H9 (cell line): ENCODE measurements at regions not wholly inside any gene's neighbourhood (a gene's known extent, or its start where the extent isn't known, plus 50 kb on each side); places are given as distances from the start of the nearest gene placed in this dataset.

Source experiments
- DNase-seq: peaks from one replicate; pipeline ENCODE4 v3.0.0-alpha.2; 2017
- H2AFZ ChIP-seq: one replicate; pipeline ENCODE4 v1.6.1; 2013; ENCODE audit warnings: mild to moderate bottlenecking, low read length, control low read depth, moderate library complexity
- H2AK5ac ChIP-seq: 2 replicates; pipeline ENCODE4 v1.6.1; 2013; ENCODE audit warnings: low read length, control low read depth, mixed read lengths; ENCODE audit not compliant: insufficient read length
- H2BK120ac ChIP-seq: one replicate; pipeline ENCODE4 v1.6.1; 2013; ENCODE audit warnings: low read depth, mild to moderate bottlenecking, low read length, control low read depth, inconsistent platforms; ENCODE audit not compliant: poor library complexity, severe bottlenecking
- H2BK12ac ChIP-seq: 2 replicates; pipeline ENCODE4 v1.6.1; 2013; ENCODE audit warnings: low read length, control low read depth, mixed read lengths, low read depth; ENCODE audit not compliant: insufficient read length
- H2BK15ac ChIP-seq: 2 replicates; pipeline ENCODE4 v1.6.1; 2013; ENCODE audit warnings: low read depth, low read length, control low read depth
- H2BK20ac ChIP-seq: one replicate; pipeline ENCODE4 v1.6.1; 2013; ENCODE audit warnings: low read depth, mild to moderate bottlenecking, low read length, control low read depth, inconsistent platforms; ENCODE audit not compliant: poor library complexity, severe bottlenecking
- H2BK5ac ChIP-seq: 2 replicates; pipeline ENCODE4 v1.6.1; 2013; ENCODE audit warnings: low read length, control low read depth, mixed read lengths; ENCODE audit not compliant: insufficient read length
- H3K14ac ChIP-seq: 2 replicates; pipeline ENCODE4 v1.6.1; 2013; ENCODE audit warnings: low read length, control low read depth; ENCODE audit not compliant: insufficient read depth
- H3K18ac ChIP-seq: 2 replicates; pipeline ENCODE4 v1.6.1; 2013; ENCODE audit warnings: low read depth, mild to moderate bottlenecking, mixed read lengths, low read length, control low read depth; ENCODE audit not compliant: insufficient read length
- H3K23ac ChIP-seq: 2 replicates; pipeline ENCODE4 v1.6.1; 2013; ENCODE audit warnings: low read length, control low read depth, mixed read lengths, low read depth; ENCODE audit not compliant: insufficient read length
- H3K23me2 ChIP-seq: 2 replicates; pipeline ENCODE4 v1.6.1; 2013; ENCODE audit warnings: low read depth, mild to moderate bottlenecking, mixed read lengths, low read length, control low read depth; ENCODE audit not compliant: insufficient read length, poor library complexity, severe bottlenecking
- H3K27ac ChIP-seq: 2 replicates; pipeline ENCODE4 v1.5.1; 2013; ENCODE audit warnings: low read length, control low read depth, mixed read lengths, low read depth; ENCODE audit not compliant: insufficient read length
- H3K27me3 ChIP-seq: 2 replicates; pipeline ENCODE4 v1.6.1; 2013; ENCODE audit warnings: low read length, control low read depth, inconsistent platforms; ENCODE audit not compliant: insufficient read depth
- H3K4ac ChIP-seq: 2 replicates; pipeline ENCODE4 v1.6.1; 2013; ENCODE audit warnings: low read depth, mild to moderate bottlenecking, control low read depth, inconsistent platforms, low read length, moderate library complexity
- H3K4me1 ChIP-seq: 2 replicates; pipeline ENCODE4 v1.6.1; 2013; ENCODE audit warnings: low read length, control low read depth, inconsistent platforms; ENCODE audit not compliant: insufficient read depth
- H3K4me2 ChIP-seq: 2 replicates; pipeline ENCODE4 v1.6.1; 2013; ENCODE audit warnings: low read length, control low read depth, mixed read lengths; ENCODE audit not compliant: insufficient read length, insufficient read depth
- H3K56ac ChIP-seq: 2 replicates; pipeline ENCODE4 v1.6.1; 2013; ENCODE audit warnings: low read depth, mild to moderate bottlenecking, mixed read lengths, low read length, control low read depth; ENCODE audit not compliant: insufficient read length
- H3K79me1 ChIP-seq: 2 replicates; pipeline ENCODE4 v1.6.1; 2013; ENCODE audit warnings: low read depth, mild to moderate bottlenecking, moderate library complexity, low read length, control low read depth, inconsistent platforms; ENCODE audit not compliant: insufficient read depth, poor library complexity, severe bottlenecking
- H3K79me2 ChIP-seq: 2 replicates; pipeline ENCODE4 v1.6.1; 2013; ENCODE audit warnings: low read length, control low read depth, inconsistent platforms; ENCODE audit not compliant: insufficient read depth
- H3K9ac ChIP-seq: 2 replicates; pipeline ENCODE4 v1.6.1; 2013; ENCODE audit warnings: low read length, control low read depth, mixed read lengths; ENCODE audit not compliant: insufficient read length; ENCODE audit errors: extremely low read depth
- H3K9me3 ChIP-seq: one replicate; pipeline ENCODE4 v1.6.1; 2013; ENCODE audit warnings: low read depth, low read length, inconsistent platforms; ENCODE audit not compliant: control insufficient read depth
- H3T11ph ChIP-seq: one replicate; pipeline ENCODE4 v1.6.1; 2013; ENCODE audit warnings: mild to moderate bottlenecking, low read length, control low read depth, inconsistent platforms
- H4K20me1 ChIP-seq: one replicate; pipeline ENCODE4 v1.6.1; 2013; ENCODE audit not compliant: control insufficient read depth, insufficient read length, insufficient read depth
- H4K5ac ChIP-seq: 2 replicates; pipeline ENCODE4 v1.6.1; 2013; ENCODE audit warnings: low read depth, mild to moderate bottlenecking, mixed read lengths, low read length, control low read depth; ENCODE audit not compliant: insufficient read length
- H4K8ac ChIP-seq: replicated peaks from 2 replicates; pipeline ENCODE4 v1.6.1; 2013; ENCODE audit warnings: low read length, control low read depth, mixed read lengths, low read depth; ENCODE audit not compliant: insufficient read length
- H4K91ac ChIP-seq: 2 replicates; pipeline ENCODE4 v1.6.1; 2013; ENCODE audit warnings: low read depth, mild to moderate bottlenecking, moderate library complexity, mixed read lengths, low read length, control low read depth; ENCODE audit not compliant: insufficient read length
- H3K27ac Mint-ChIP-seq, 3 experiments: 2 replicates in 2 of 3; 3 replicates in 1 of 3; pipeline ENCODE4 v1.8.0; 2020 to 2021; ENCODE audit warnings: mixed read lengths in 3 of 3, mild to moderate bottlenecking in 1 of 3, moderate library complexity in 1 of 3
- H3K27me3 Mint-ChIP-seq: 2 replicates; pipeline ENCODE4 v1.8.0; 2021; ENCODE audit warnings: low read depth, mild to moderate bottlenecking, moderate library complexity, mixed read lengths
- H3K36me3 Mint-ChIP-seq, 3 experiments: 2 replicates in 2 of 3; 3 replicates in 1 of 3; pipeline ENCODE4 v1.8.0; 2020 to 2021; ENCODE audit warnings: low read depth in 3 of 3, mixed read lengths in 3 of 3; ENCODE audit not compliant: insufficient read depth in 1 of 3
- H3K4me1 Mint-ChIP-seq, 2 experiments: 2 replicates each; pipeline ENCODE4 v1.8.0; 2020; ENCODE audit warnings: mixed read lengths in 2 of 2
- H3K4me3 Mint-ChIP-seq, 2 experiments: 2 replicates in 1 of 2; 3 replicates in 1 of 2; pipeline ENCODE4 v1.8.0; 2020 to 2021; ENCODE audit warnings: mild to moderate bottlenecking in 2 of 2, mixed read lengths in 2 of 2, moderate library complexity in 1 of 2
- H3K9me3 Mint-ChIP-seq, 2 experiments: 2 replicates in 1 of 2; 3 replicates in 1 of 2; pipeline ENCODE4 v1.8.0; 2020; ENCODE audit warnings: mild to moderate bottlenecking in 2 of 2, mixed read lengths in 2 of 2, moderate library complexity in 1 of 2
- WGBS: extraction: QIAGEN DNeasy Blood & Tissue Kit; methylation state at CpG from one replicate; pipeline ENCODE4 v1.1.7; 2013; ENCODE audit warnings: missing lambda C conversion rate, low lambda C conversion rate, mixed read lengths; ENCODE audit not compliant: insufficient read length; ENCODE audit errors: extremely low coverage; 5-methylcytosine and 5-hydroxymethylcytosine counted together
- TF ChIP-seq, protein P1 (sequence below): fragments of 200-600 bp; sonication (generic); conservative IDR thresholded peaks from 3 replicates; pipeline ENCODE4 v1.8.0; 2021; ENCODE audit warnings: antibody characterized with exemption, mild to moderate bottlenecking

DNA sequence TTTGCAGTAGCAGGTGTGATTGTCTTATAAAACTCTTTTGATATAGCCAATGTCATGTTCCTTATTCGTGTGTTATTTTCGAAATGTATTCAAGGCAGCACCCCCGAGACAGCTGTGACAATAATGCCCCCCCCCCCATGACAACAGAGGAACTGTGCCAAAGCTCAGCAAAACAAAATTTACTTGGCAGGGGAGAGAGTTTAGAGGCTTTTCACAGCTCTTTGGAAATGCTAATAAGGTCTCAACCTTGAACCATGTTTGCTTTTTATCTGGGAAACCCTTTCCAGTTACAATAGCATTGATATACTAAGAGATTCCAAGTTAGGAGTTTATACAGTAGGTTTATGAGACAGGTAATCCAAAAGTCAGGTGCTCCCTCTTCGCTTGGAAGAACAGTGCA lies 56.4 kb upstream of the USP44 start:
- Histone ChIP-seq H3K4ac (no peak overlapping the region), H2BK12ac (no peak overlapping the region), H3K9me3 (no peaks in the 10 kb centered on the region), H3K56ac (no peak overlapping the region), H3K14ac (no peak overlapping the region), H2BK15ac (no peak overlapping the region), H3K79me1 (no peaks in the 10 kb centered on the region), H3K27ac (no peak overlapping the region), H3K23ac (no peak overlapping the region), H3K18ac (no peak overlapping the region), H3K4me2 (peak overlapping the region; percentile 10), H3K23me2 (no peaks in the 10 kb centered on the region), H2AFZ (no peak overlapping the region), H3K4me1 (no peaks in the 10 kb centered on the region; the same call in 1 of the 2 replicates), H2BK20ac (no peak overlapping the region), H3K79me2 (no peaks in the 10 kb centered on the region), H4K5ac (no peak overlapping the region), H3T11ph (no peak overlapping the region), H2BK120ac (no peak overlapping the region), H3K9ac (no peak overlapping the region), H4K20me1 (no peaks in the 10 kb centered on the region), H3K27me3 (no peaks in the 10 kb centered on the region), H4K91ac (no peak overlapping the region), H4K8ac (no peak overlapping the region), H2AK5ac (no peak overlapping the region), H2BK5ac (no peak overlapping the region)
- no peak for DNase-seq
- Mint-ChIP-seq H3K36me3 (peaks cover 0 to 4% (median 1%) of the 10 kb centered on the region in 3 experiments; a peak in 1 of 7 replicates), H3K27ac (0 out of 7 replicates have a peak overlapping the region, but pooled peaks of 1 of the 3 experiments have one; percentile 11), H3K27me3 (no peaks in the 10 kb centered on the region), H3K4me1 (peaks cover 39 to 40% of the 10 kb centered on the region in 2 experiments), H3K4me3 (peak overlapping the region in 1 of 2 experiments; percentile 25; a peak in 1 of 5 replicates), H3K9me3 (no peaks in the 10 kb centered on the region)
- no CpG with 5 or more reads among the region's 4 CpGs for WGBS
- TF ChIP-seq, protein P1, sequence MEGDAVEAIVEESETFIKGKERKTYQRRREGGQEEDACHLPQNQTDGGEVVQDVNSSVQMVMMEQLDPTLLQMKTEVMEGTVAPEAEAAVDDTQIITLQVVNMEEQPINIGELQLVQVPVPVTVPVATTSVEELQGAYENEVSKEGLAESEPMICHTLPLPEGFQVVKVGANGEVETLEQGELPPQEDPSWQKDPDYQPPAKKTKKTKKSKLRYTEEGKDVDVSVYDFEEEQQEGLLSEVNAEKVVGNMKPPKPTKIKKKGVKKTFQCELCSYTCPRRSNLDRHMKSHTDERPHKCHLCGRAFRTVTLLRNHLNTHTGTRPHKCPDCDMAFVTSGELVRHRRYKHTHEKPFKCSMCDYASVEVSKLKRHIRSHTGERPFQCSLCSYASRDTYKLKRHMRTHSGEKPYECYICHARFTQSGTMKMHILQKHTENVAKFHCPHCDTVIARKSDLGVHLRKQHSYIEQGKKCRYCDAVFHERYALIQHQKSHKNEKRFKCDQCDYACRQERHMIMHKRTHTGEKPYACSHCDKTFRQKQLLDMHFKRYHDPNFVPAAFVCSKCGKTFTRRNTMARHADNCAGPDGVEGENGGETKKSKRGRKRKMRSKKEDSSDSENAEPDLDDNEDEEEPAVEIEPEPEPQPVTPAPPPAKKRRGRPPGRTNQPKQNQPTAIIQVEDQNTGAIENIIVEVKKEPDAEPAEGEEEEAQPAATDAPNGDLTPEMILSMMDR = no peak
